SK-N-SH treated with all-trans-retinoic acid at 6 μM for 48 hours (cell line): ENCODE measurements at regions not wholly inside any gene's neighbourhood (a gene's known extent, or its start where the extent isn't known, plus 50 kb on each side); places are given as distances from the start of the nearest gene placed in this dataset.

Source experiments
- ATAC-seq: fragments of 200-7000 bp; cut with Tn5 transposase; 3 replicates; pipeline ENCODE4 v1.9.1; 2020; ENCODE audit warnings: mild to moderate bottlenecking, moderate library complexity
- ARNTL ChIP-seq: fragments of 450-650 bp; formaldehyde crosslinking; IDR thresholded peaks from 2 replicates; pipeline ENCODE4 v1.5.0; 2020; ENCODE audit warnings: low read depth, mild to moderate bottlenecking, moderate library complexity, borderline replicate concordance
- BACH2 ChIP-seq: fragments of 250-450 bp; sonication (Bioruptor Pico); IDR thresholded peaks from 2 replicates; pipeline ENCODE4 v1.9.0; 2021; ENCODE audit warnings: mild to moderate bottlenecking, borderline replicate concordance
- CSDC2 ChIP-seq: fragments of 250-450 bp; sonication (Bioruptor Pico); IDR thresholded peaks from 2 replicates; pipeline ENCODE4 v1.5.0; 2020; ENCODE audit warnings: mild to moderate bottlenecking, moderate library complexity
- ESRRG ChIP-seq: fragments of 250-450 bp; sonication (Bioruptor Pico); IDR thresholded peaks from 2 replicates; pipeline ENCODE4 v1.6.1; 2021; ENCODE audit warnings: mild to moderate bottlenecking
- GLIS3 ChIP-seq: fragments of 250-450 bp; sonication (Bioruptor Pico); IDR thresholded peaks from 2 replicates; pipeline ENCODE4 v1.5.0; 2020; ENCODE audit warnings: mild to moderate bottlenecking, moderate library complexity
- OSR1 ChIP-seq: fragments of 250-450 bp; sonication (Bioruptor Pico); IDR thresholded peaks from 2 replicates; pipeline ENCODE4 v1.8.0; 2022; ENCODE audit warnings: moderate library complexity, mild to moderate bottlenecking, inconsistent platforms
- PPARA ChIP-seq: fragments of 250-450 bp; sonication (Bioruptor Pico); IDR thresholded peaks from 2 replicates; pipeline ENCODE4 v1.5.0; 2020; ENCODE audit warnings: mild to moderate bottlenecking, borderline replicate concordance
- RARB ChIP-seq: fragments of 250-450 bp; sonication (Bioruptor Pico); IDR thresholded peaks from 2 replicates; pipeline ENCODE4 v1.8.0; 2021; ENCODE audit warnings: mild to moderate bottlenecking, moderate library complexity
- SNAI2 ChIP-seq: fragments of 250-450 bp; sonication (Bioruptor Pico); IDR thresholded peaks from 2 replicates; pipeline ENCODE4 v1.5.0; 2020; ENCODE audit warnings: mild to moderate bottlenecking, moderate library complexity
- TCF4 ChIP-seq: fragments of 250-450 bp; sonication (Bioruptor Pico); IDR thresholded peaks from 2 replicates; pipeline ENCODE4 v1.8.0; 2021; ENCODE audit warnings: mild to moderate bottlenecking, moderate library complexity, borderline replicate concordance
- TOX ChIP-seq: fragments of 250-450 bp; sonication (Bioruptor Pico); IDR thresholded peaks from 2 replicates; pipeline ENCODE4 v1.8.0; 2021; ENCODE audit warnings: mild to moderate bottlenecking, moderate library complexity, borderline replicate concordance
- ZC3H10 ChIP-seq: fragments of 250-450 bp; sonication (Bioruptor Pico); IDR thresholded peaks from 2 replicates; pipeline ENCODE4 v1.5.1; 2021; ENCODE audit warnings: mild to moderate bottlenecking, moderate library complexity
- ZFP3 ChIP-seq: fragments of 250-450 bp; sonication (Bioruptor Pico); IDR thresholded peaks from 2 replicates; pipeline ENCODE4 v1.5.0; 2020; ENCODE audit warnings: mild to moderate bottlenecking, moderate library complexity
- ZFP30 ChIP-seq: fragments of 450-650 bp; formaldehyde crosslinking; IDR thresholded peaks from 2 replicates; pipeline ENCODE4 v1.5.0; 2022; ENCODE audit warnings: mild to moderate bottlenecking, moderate library complexity
- ZNF565 ChIP-seq: fragments of 450-650 bp; formaldehyde crosslinking; conservative IDR thresholded peaks from 2 replicates; pipeline ENCODE4 v1.5.0; 2020; ENCODE audit warnings: low read depth, mild to moderate bottlenecking, moderate library complexity
- ZNF70 ChIP-seq: fragments of 450-650 bp; formaldehyde crosslinking; IDR thresholded peaks from 2 replicates; pipeline ENCODE4 v1.5.0; 2020; ENCODE audit warnings: mild to moderate bottlenecking, moderate library complexity
- ZNF8 ChIP-seq: fragments of 450-650 bp; formaldehyde crosslinking; IDR thresholded peaks from 2 replicates; pipeline ENCODE4 v1.5.0; 2020; ENCODE audit warnings: mild to moderate bottlenecking, moderate library complexity
- TF ChIP-seq, protein P1 (sequence below): fragments of 250-450 bp; sonication (Bioruptor Pico); IDR thresholded peaks from 2 replicates; pipeline ENCODE4 v1.5.1; 2021; ENCODE audit warnings: mild to moderate bottlenecking, moderate library complexity
- TF ChIP-seq, protein P2 (sequence below): fragments of 250-450 bp; sonication (Bioruptor Pico); IDR thresholded peaks from 2 replicates; pipeline ENCODE4 v1.5.0; 2020; ENCODE audit warnings: mild to moderate bottlenecking, moderate library complexity
- TF ChIP-seq, protein P3 (sequence below): fragments of 250-450 bp; sonication (Bioruptor Pico); IDR thresholded peaks from 2 replicates; pipeline ENCODE4 v1.8.0; 2021; ENCODE audit warnings: low read depth, mild to moderate bottlenecking, moderate library complexity, borderline replicate concordance
- TF ChIP-seq, protein P4 (sequence below): fragments of 250-450 bp; sonication (Bioruptor Pico); IDR thresholded peaks from 2 replicates; pipeline ENCODE4 v1.8.0; 2020; ENCODE audit warnings: mild to moderate bottlenecking, moderate library complexity, borderline replicate concordance
- TF ChIP-seq, protein P5 (sequence below): fragments of 250-450 bp; sonication (Bioruptor Pico); IDR thresholded peaks from 2 replicates; pipeline ENCODE4 v1.5.1; 2020; ENCODE audit warnings: low read depth, mild to moderate bottlenecking, moderate library complexity

DNA sequence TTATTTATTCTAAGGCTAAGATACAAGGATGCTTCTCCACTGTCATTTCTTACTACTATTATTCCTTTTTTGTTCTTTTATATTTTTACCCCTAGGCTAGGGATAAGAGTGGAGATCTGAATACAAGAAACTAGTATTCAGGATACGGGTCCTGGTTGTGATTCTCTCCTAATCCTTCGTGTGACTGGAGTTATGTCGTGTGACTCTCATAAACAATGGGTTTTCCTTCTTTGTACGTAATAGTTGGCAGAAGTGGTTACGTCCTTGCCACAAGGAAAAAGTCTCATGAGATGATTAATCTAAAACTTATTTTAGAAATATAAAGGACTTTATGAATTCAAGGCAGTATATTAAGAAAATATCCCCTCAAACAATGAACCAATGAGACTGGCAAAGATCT is 497.2 kb upstream of the FAM241A start:
- TF ChIP-seq PPARA (CRISPR knock-in tag) (no peak), ZNF565 (no peak), TOX (CRISPR knock-in tag) (no peak), ZNF8 (CRISPR knock-in tag) (no peak), GLIS3 (CRISPR knock-in tag) (no peak), RARB (CRISPR knock-in tag) (no peak), ZNF70 (CRISPR knock-in tag) (no peak), OSR1 (CRISPR knock-in tag) (no peak), ESRRG (CRISPR knock-in tag) (no peak), ZC3H10 (CRISPR knock-in tag) (no peak)
- TF ChIP-seq, protein P1, sequence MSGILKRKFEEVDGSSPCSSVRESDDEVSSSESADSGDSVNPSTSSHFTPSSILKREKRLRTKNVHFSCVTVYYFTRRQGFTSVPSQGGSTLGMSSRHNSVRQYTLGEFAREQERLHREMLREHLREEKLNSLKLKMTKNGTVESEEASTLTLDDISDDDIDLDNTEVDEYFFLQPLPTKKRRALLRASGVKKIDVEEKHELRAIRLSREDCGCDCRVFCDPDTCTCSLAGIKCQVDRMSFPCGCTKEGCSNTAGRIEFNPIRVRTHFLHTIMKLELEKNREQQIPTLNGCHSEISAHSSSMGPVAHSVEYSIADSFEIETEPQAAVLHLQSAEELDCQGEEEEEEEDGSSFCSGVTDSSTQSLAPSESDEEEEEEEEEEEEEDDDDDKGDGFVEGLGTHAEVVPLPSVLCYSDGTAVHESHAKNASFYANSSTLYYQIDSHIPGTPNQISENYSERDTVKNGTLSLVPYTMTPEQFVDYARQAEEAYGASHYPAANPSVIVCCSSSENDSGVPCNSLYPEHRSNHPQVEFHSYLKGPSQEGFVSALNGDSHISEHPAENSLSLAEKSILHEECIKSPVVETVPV (CRISPR knock-in tag) = no peak
- TF ChIP-seq, protein P2, sequence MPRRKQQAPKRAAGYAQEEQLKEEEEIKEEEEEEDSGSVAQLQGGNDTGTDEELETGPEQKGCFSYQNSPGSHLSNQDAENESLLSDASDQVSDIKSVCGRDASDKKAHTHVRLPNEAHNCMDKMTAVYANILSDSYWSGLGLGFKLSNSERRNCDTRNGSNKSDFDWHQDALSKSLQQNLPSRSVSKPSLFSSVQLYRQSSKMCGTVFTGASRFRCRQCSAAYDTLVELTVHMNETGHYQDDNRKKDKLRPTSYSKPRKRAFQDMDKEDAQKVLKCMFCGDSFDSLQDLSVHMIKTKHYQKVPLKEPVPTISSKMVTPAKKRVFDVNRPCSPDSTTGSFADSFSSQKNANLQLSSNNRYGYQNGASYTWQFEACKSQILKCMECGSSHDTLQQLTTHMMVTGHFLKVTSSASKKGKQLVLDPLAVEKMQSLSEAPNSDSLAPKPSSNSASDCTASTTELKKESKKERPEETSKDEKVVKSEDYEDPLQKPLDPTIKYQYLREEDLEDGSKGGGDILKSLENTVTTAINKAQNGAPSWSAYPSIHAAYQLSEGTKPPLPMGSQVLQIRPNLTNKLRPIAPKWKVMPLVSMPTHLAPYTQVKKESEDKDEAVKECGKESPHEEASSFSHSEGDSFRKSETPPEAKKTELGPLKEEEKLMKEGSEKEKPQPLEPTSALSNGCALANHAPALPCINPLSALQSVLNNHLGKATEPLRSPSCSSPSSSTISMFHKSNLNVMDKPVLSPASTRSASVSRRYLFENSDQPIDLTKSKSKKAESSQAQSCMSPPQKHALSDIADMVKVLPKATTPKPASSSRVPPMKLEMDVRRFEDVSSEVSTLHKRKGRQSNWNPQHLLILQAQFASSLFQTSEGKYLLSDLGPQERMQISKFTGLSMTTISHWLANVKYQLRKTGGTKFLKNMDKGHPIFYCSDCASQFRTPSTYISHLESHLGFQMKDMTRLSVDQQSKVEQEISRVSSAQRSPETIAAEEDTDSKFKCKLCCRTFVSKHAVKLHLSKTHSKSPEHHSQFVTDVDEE (CRISPR knock-in tag) = no peak
- no peak for ATAC-seq

DNA sequence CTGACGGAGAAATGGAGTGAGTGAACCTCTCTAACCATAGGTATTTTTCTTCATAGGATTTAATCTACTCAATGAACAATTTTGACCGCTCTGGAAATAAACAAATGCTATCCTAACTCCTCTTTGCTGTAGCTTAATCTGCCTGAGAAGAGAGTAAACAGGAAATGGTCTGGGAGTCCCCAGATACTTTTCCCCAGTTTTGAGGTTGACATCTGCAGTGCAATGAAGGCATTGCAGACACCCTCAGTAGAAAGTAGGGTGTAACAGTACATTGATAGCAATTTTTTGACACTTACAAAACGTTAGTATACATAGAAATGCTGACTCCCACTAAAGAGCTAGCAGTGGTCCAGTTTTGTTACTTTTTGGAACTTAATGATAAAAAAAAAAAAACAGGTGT is 495.9 kb upstream of the FAM241A start:
- ATAC-seq = no peak

More for the DNA sequence above, 495.9 kb upstream of the FAM241A start:
- TF ChIP-seq ZNF8 (CRISPR knock-in tag) (no peak), ZC3H10 (CRISPR knock-in tag) (no peak), ZFP3 (no peak), ARNTL (CRISPR knock-in tag) (no peak), GLIS3 (CRISPR knock-in tag) (no peak), ZFP30 (no peak), PPARA (CRISPR knock-in tag) (no peak), ZNF70 (CRISPR knock-in tag) (no peak), TCF4 (no peak), BACH2 (CRISPR knock-in tag) (no peak), RARB (CRISPR knock-in tag) (no peak), ZNF565 (no peak), SNAI2 (CRISPR knock-in tag) (no peak), TOX (CRISPR knock-in tag) (no peak), CSDC2 (CRISPR knock-in tag) (no peak)
- TF ChIP-seq, protein P3, sequence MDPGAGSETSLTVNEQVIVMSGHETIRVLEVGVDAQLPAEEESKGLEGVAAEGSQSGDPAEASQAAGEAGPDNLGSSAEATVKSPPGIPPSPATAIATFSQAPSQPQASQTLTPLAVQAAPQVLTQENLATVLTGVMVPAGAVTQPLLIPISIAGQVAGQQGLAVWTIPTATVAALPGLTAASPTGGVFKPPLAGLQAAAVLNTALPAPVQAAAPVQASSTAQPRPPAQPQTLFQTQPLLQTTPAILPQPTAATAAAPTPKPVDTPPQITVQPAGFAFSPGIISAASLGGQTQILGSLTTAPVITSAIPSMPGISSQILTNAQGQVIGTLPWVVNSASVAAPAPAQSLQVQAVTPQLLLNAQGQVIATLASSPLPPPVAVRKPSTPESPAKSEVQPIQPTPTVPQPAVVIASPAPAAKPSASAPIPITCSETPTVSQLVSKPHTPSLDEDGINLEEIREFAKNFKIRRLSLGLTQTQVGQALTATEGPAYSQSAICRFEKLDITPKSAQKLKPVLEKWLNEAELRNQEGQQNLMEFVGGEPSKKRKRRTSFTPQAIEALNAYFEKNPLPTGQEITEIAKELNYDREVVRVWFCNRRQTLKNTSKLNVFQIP (CRISPR knock-in tag) = no peak
- TF ChIP-seq, protein P4, sequence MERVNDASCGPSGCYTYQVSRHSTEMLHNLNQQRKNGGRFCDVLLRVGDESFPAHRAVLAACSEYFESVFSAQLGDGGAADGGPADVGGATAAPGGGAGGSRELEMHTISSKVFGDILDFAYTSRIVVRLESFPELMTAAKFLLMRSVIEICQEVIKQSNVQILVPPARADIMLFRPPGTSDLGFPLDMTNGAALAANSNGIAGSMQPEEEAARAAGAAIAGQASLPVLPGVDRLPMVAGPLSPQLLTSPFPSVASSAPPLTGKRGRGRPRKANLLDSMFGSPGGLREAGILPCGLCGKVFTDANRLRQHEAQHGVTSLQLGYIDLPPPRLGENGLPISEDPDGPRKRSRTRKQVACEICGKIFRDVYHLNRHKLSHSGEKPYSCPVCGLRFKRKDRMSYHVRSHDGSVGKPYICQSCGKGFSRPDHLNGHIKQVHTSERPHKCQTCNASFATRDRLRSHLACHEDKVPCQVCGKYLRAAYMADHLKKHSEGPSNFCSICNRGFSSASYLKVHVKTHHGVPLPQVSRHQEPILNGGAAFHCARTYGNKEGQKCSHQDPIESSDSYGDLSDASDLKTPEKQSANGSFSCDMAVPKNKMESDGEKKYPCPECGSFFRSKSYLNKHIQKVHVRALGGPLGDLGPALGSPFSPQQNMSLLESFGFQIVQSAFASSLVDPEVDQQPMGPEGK (CRISPR knock-in tag) = no peak
- TF ChIP-seq, protein P2 (CRISPR knock-in tag) = no peak
- TF ChIP-seq, protein P1 (CRISPR knock-in tag) = no peak
- TF ChIP-seq, protein P5, sequence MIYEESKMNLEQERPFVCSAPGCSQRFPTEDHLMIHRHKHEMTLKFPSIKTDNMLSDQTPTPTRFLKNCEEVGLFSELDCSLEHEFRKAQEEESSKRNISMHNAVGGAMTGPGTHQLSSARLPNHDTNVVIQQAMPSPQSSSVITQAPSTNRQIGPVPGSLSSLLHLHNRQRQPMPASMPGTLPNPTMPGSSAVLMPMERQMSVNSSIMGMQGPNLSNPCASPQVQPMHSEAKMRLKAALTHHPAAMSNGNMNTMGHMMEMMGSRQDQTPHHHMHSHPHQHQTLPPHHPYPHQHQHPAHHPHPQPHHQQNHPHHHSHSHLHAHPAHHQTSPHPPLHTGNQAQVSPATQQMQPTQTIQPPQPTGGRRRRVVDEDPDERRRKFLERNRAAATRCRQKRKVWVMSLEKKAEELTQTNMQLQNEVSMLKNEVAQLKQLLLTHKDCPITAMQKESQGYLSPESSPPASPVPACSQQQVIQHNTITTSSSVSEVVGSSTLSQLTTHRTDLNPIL (CRISPR knock-in tag) = no peak
